Neural progenitor cell (in vitro differentiated cells): ENCODE measurements at regions not wholly inside any gene's neighbourhood (a gene's known extent, or its start where the extent isn't known, plus 50 kb on each side); places are given as distances from the start of the nearest gene placed in this dataset.

ENCODE experiments used
- EZH2 ChIP-seq: fragments of 200-600 bp; sonication (generic); IDR thresholded peaks from 2 replicates; pipeline ENCODE4 v1.6.1; 2017; ENCODE audit warnings: antibody characterized with exemption, mild to moderate bottlenecking, moderate library complexity
- EZH2phosphoT487 ChIP-seq: fragments of 200-600 bp; sonication (generic); IDR thresholded peaks from 2 replicates; pipeline ENCODE4 v1.6.1; 2017; ENCODE audit warnings: antibody characterized with exemption
- TF ChIP-seq, protein P1 (sequence below): fragments of 200-600 bp; sonication (generic); IDR thresholded peaks from 2 replicates; pipeline ENCODE4 v1.5.1; 2017; ENCODE audit warnings: antibody characterized with exemption, mild to moderate bottlenecking

DNA sequence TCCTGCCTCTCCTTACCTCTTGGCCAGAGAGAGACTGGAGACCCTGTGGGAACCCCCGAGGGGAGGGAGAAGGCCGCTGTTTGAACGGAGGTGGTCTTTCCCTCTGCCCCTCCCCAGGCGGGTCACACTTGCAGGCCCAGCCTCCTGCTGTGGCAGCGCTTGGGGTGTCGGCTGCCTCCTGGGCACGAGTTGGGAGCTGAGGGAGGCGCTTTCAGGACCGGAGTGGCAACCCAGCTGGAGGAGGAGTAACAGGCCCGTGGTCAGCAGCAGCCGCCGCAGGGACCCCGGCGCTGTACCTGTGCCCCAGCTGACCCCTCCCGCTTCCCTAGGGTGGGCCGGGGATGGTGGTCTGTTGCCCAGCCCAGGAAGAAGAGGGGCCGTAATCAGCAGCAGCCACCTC is 278.3 kb downstream of the SEC14L1 start:
- TF ChIP-seq, protein P1, sequence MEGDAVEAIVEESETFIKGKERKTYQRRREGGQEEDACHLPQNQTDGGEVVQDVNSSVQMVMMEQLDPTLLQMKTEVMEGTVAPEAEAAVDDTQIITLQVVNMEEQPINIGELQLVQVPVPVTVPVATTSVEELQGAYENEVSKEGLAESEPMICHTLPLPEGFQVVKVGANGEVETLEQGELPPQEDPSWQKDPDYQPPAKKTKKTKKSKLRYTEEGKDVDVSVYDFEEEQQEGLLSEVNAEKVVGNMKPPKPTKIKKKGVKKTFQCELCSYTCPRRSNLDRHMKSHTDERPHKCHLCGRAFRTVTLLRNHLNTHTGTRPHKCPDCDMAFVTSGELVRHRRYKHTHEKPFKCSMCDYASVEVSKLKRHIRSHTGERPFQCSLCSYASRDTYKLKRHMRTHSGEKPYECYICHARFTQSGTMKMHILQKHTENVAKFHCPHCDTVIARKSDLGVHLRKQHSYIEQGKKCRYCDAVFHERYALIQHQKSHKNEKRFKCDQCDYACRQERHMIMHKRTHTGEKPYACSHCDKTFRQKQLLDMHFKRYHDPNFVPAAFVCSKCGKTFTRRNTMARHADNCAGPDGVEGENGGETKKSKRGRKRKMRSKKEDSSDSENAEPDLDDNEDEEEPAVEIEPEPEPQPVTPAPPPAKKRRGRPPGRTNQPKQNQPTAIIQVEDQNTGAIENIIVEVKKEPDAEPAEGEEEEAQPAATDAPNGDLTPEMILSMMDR = no peak
- TF ChIP-seq EZH2 (no peak), EZH2phosphoT487 (no peak)
